Skeletal muscle satellite cell (primary cell): ENCODE measurements at regions not wholly inside any gene's neighbourhood (a gene's known extent, or its start where the extent isn't known, plus 50 kb on each side); places are given as distances from the start of the nearest gene placed in this dataset.
"Not testable (repeated sequence)": the region's sequence is repeated elsewhere in the genome, so short reads cannot be mapped to it uniquely, and the experiment has no call there.

Source experiments
- H3K27me3 ChIP-seq: 2 replicates; pipeline ENCODE4 v1.7.0; 2013; ENCODE audit warnings: low read length; ENCODE audit not compliant: control insufficient read depth, insufficient read depth
- H3K36me3 ChIP-seq: 2 replicates; pipeline ENCODE4 v1.7.0; 2013; ENCODE audit warnings: mild to moderate bottlenecking, control low read depth, low read length; ENCODE audit not compliant: insufficient read depth
- H3K4me1 ChIP-seq: 2 replicates; pipeline ENCODE4 v1.7.0; 2013; ENCODE audit warnings: low read length; ENCODE audit not compliant: control insufficient read depth, insufficient read depth
- H3K4me2 ChIP-seq: 2 replicates; pipeline ENCODE4 v1.7.0; 2013; ENCODE audit warnings: mild to moderate bottlenecking, low read length
- H3K4me3 ChIP-seq: 2 replicates; pipeline ENCODE4 v1.7.0; 2013; ENCODE audit warnings: low read length
- H3K9ac ChIP-seq: 2 replicates; pipeline ENCODE4 v1.7.0; 2013; ENCODE audit warnings: mild to moderate bottlenecking, low read depth, low read length, moderate library complexity
- H3K9me3 ChIP-seq: replicated peaks from 2 replicates; pipeline ENCODE4 v1.7.0; 2013; ENCODE audit warnings: mild to moderate bottlenecking, control low read depth, low read length

GRCh38 chr22:23431337-23432072 lies 148.6 kb downstream of the IGLL1 start:
- no peaks in the 10 kb centered on the region for H3K4me1 ChIP-seq
- no peaks in the 10 kb centered on the region for H3K9me3 ChIP-seq
- no peak overlapping the region for H3K9ac ChIP-seq
- H3K4me2 ChIP-seq, result no peak overlapping the region
- no peaks in the 10 kb centered on the region for H3K36me3 ChIP-seq
- peaks cover 13% of the 10 kb centered on the region for H3K27me3 ChIP-seq
- H3K4me3 ChIP-seq, result no peak overlapping the region

GRCh38 chr22:23424551-23425068 lies 155.5 kb downstream of the IGLL1 start:
- not testable (repeated sequence) for H3K36me3 ChIP-seq, H3K9me3 ChIP-seq, H3K4me2 ChIP-seq, H3K9ac ChIP-seq, H3K4me1 ChIP-seq, H3K4me3 ChIP-seq
- H3K27me3 ChIP-seq, result peaks cover 15% of the 10 kb centered on the region

- H3K27me3 ChIP-seq, result peaks cover 15% of the 10 kb centered on the region
- H3K36me3 ChIP-seq, result no peaks in the 10 kb centered on the region
- H3K4me2 ChIP-seq, result no peak overlapping the region
These were observed 156.1 kb downstream of the IGLL1 start for GRCh38 chr22:23424031-23424430.

GRCh38 chr22:23422281-23422680 lies 157.8 kb downstream of the IGLL1 start:
- not testable (repeated sequence) for H3K9me3 ChIP-seq, H3K9ac ChIP-seq, H3K36me3 ChIP-seq, H3K4me2 ChIP-seq, H3K4me1 ChIP-seq, H3K4me3 ChIP-seq
- H3K27me3 ChIP-seq, result peaks cover 24% of the 10 kb centered on the region

More at GRCh38 chr22:23424031-23424430, 156.1 kb downstream of the IGLL1 start:
- H3K9me3 ChIP-seq, result no peaks in the 10 kb centered on the region
- no peak overlapping the region for H3K9ac ChIP-seq
- no peak overlapping the region for H3K4me3 ChIP-seq
- no peaks in the 10 kb centered on the region for H3K4me1 ChIP-seq

- not testable (repeated sequence) for H3K9me3 ChIP-seq, H3K36me3 ChIP-seq, H3K4me3 ChIP-seq, H3K4me1 ChIP-seq, H3K9ac ChIP-seq, H3K4me2 ChIP-seq
- peaks cover 24% of the 10 kb centered on the region for H3K27me3 ChIP-seq
These were observed 158.8 kb downstream of the IGLL1 start for GRCh38 chr22:23421300-23421699.

GRCh38 chr22:23419931-23420330 lies 160.2 kb downstream of the IGLL1 start:
- Histone ChIP-seq H3K27me3 (peaks cover 26% of the 10 kb centered on the region), H3K9ac (no peak overlapping the region), H3K9me3 (no peaks in the 10 kb centered on the region), H3K4me3 (no peak overlapping the region), H3K4me1 (no peaks in the 10 kb centered on the region), H3K36me3 (no peaks in the 10 kb centered on the region), H3K4me2 (no peak overlapping the region)

- no peaks in the 10 kb centered on the region for H3K36me3 ChIP-seq
- H3K4me2 ChIP-seq, result no peak overlapping the region
- peaks cover 26% of the 10 kb centered on the region for H3K27me3 ChIP-seq
- no peaks in the 10 kb centered on the region for H3K9me3 ChIP-seq
- no peaks in the 10 kb centered on the region for H3K4me1 ChIP-seq
- no peak overlapping the region for H3K9ac ChIP-seq
- no peak overlapping the region for H3K4me3 ChIP-seq
These were observed 160.9 kb downstream of the IGLL1 start for GRCh38 chr22:23419171-23419570.

- H3K9me3 ChIP-seq, result no peaks in the 10 kb centered on the region
These were observed 161.8 kb downstream of the IGLL1 start for GRCh38 chr22:23418159-23418788.

GRCh38 chr22:23417327-23417726 lies 162.8 kb downstream of the IGLL1 start:
- H3K9me3 ChIP-seq, H3K4me1 ChIP-seq, H3K36me3 ChIP-seq, H3K4me3 ChIP-seq, H3K4me2 ChIP-seq, H3K9ac ChIP-seq: not testable (repeated sequence)
- H3K27me3 ChIP-seq, result peaks cover 36% of the 10 kb centered on the region

More at GRCh38 chr22:23418159-23418788, 161.8 kb downstream of the IGLL1 start:
- Histone ChIP-seq H3K4me1 (no peaks in the 10 kb centered on the region), H3K27me3 (peaks cover 29% of the 10 kb centered on the region), H3K9ac (no peak overlapping the region), H3K36me3 (no peaks in the 10 kb centered on the region), H3K4me3 (no peak overlapping the region), H3K4me2 (no peak overlapping the region)

- H3K4me1 ChIP-seq, H3K36me3 ChIP-seq, H3K9me3 ChIP-seq, H3K4me2 ChIP-seq, H3K4me3 ChIP-seq, H3K9ac ChIP-seq: not testable (repeated sequence)
- peaks cover 44% of the 10 kb centered on the region for H3K27me3 ChIP-seq
These were observed 163.9 kb downstream of the IGLL1 start for GRCh38 chr22:23416169-23416690.

GRCh38 chr22:23415490-23415851 lies 164.6 kb downstream of the IGLL1 start:
- H3K9ac ChIP-seq, result no peak overlapping the region
- no peak overlapping the region for H3K4me2 ChIP-seq
- no peaks in the 10 kb centered on the region for H3K4me1 ChIP-seq
- H3K36me3 ChIP-seq, result no peaks in the 10 kb centered on the region
- H3K4me3 ChIP-seq, result no peak overlapping the region
- H3K9me3 ChIP-seq, result no peaks in the 10 kb centered on the region
- H3K27me3 ChIP-seq, result peaks cover 46% of the 10 kb centered on the region
